RWPE1 (cell line): ENCODE measurements at regions not wholly inside any gene's neighbourhood (a gene's known extent, or its start where the extent isn't known, plus 50 kb on each side); places are given as distances from the start of the nearest gene placed in this dataset.

Source experiments
- CTCF ChIA-PET: fragments of 350-600 bp; sonication (Branson Sonifier 250); formaldehyde crosslinking; extraction: SDS; loops from one replicate; lab custom pipeline; 2021; lab: Yijun Ruan, JAX
- POLR2A ChIA-PET: fragments of 400-600 bp; formaldehyde crosslinking; extraction: SDS; loops from one replicate; lab custom pipeline; 2020; ENCODE audit warnings: antibody characterized with exemption; ENCODE audit not compliant: low non-redundant PET; lab: Yijun Ruan, JAX
- DNase-seq: peaks from one replicate; pipeline ENCODE4 v3.0.0; 2012; ENCODE audit warnings: low spot score
- H3K27ac ChIP-seq: fragments of 450-650 bp; 2 replicates; pipeline ENCODE4 v1.5.1; 2017
- TF ChIP-seq, protein P1 (sequence below): fragments of 450-650 bp; conservative IDR thresholded peaks from 2 replicates; pipeline ENCODE4 v1.5.1; 2017; ENCODE audit warnings: low read depth, mild to moderate bottlenecking

DNA sequence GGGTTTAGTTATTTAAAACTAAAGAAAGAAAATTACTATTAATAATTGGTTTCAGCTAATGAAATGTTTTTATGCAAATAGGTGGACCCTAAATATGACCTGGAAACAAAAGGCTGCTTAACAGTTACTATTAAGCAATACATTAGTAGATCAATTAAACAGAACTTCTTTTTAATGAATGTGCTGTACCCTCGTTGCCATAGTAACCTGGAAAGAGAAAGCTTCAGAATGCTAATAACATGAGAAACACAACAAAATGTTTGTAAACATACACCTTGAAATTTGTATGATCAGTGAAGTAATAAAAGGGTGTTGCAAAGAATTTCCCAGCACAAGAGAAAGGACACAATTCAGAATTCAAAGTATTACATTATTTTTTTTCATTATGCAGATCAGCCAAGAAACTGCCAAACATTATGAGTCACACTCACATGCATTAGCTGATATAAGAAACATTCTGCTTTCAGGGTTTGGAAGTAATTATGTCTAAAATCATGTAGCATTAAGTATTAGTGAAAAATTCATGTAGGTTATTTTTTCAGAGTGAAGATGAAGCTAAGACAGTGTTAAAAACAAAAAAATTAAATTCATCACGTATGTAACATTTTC is 348.3 kb downstream of the ISL1 start:
- H3K27ac ChIP-seq: no peak overlapping the region
- no peak for DNase-seq
- TF ChIP-seq, protein P1, sequence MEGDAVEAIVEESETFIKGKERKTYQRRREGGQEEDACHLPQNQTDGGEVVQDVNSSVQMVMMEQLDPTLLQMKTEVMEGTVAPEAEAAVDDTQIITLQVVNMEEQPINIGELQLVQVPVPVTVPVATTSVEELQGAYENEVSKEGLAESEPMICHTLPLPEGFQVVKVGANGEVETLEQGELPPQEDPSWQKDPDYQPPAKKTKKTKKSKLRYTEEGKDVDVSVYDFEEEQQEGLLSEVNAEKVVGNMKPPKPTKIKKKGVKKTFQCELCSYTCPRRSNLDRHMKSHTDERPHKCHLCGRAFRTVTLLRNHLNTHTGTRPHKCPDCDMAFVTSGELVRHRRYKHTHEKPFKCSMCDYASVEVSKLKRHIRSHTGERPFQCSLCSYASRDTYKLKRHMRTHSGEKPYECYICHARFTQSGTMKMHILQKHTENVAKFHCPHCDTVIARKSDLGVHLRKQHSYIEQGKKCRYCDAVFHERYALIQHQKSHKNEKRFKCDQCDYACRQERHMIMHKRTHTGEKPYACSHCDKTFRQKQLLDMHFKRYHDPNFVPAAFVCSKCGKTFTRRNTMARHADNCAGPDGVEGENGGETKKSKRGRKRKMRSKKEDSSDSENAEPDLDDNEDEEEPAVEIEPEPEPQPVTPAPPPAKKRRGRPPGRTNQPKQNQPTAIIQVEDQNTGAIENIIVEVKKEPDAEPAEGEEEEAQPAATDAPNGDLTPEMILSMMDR: no peak
- CTCF ChIA-PET: no interaction called here
- POLR2A ChIA-PET: no interaction called here

DNA sequence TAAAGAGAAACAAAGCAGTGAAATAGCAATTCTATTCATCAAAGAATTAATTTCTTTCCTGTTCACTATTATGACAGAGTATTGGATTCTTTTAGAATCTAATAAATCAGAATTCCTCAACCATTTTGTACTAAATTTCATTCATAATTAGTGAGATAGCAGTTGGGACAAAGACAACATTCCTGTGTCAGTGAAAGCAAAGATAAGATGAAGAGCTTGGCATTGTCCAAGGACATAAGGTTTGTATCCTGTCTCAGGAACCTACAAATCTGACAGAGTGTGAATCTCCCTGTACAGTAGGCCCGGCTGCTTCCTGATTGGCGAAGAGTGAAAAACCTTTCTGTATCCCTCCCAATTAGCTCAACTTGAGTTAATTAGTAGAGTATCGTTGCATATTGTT is 349.1 kb downstream of the ISL1 start:
- TF ChIP-seq, protein P1: no peak
- POLR2A ChIA-PET: no interaction called here
- H3K27ac ChIP-seq: no peak overlapping the region
- CTCF ChIA-PET: interaction anchor here (0.7 kb wide), 1 partner anchor 563 kb away, joined by 3 read pairs; no protein-coding TSS in a partner anchor
- DNase-seq: no peak

DNA sequence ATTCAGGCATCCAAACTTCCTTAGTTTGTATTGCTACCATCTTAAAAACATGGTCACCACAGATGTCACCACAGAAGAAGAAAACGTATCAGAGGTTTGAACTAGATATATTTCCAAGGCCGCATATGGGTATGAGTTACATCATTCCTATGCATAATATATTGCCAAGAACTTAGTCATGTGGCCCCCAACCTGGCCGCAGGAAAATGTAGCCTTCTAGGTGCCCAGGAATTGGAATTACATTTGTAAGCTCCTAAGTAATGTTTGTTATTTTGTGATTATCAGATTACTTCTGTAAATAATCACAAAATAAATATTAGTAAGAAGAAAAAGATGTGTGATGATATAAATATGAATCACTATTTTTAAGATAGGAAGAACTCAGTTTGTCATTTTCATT is 351.4 kb downstream of the ISL1 start:
- no peak for DNase-seq
- CTCF ChIA-PET: interaction anchor here (0.6 kb wide), 1 partner anchor 118 kb away, joined by 6 read pairs; no protein-coding TSS in a partner anchor
- TF ChIP-seq, protein P1: no peak
- POLR2A ChIA-PET: no interaction called here
- H3K27ac ChIP-seq: no peak overlapping the region

DNA sequence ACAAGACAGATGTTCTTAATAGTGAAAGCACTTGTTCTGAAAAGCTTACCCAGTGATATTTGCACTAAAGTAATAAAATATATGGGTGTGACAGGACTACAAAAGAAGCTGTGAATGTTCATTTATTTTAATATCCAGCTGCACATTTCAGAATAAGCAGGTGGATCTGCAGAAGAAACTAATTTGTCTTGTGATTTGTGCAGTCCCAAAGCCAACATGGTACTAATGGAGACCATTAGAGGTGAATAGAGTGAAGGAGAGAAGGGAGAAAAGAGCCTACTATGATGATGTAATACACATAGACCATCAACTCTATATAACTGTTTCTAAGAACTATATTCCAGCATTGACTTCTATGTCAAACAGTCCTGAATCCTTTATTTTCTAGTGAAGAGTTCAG is 362.8 kb downstream of the ISL1 start:
- no peak overlapping the region for H3K27ac ChIP-seq
- TF ChIP-seq, protein P1: no peak
- no peak for DNase-seq
- POLR2A ChIA-PET: no interaction called here
- CTCF ChIA-PET: no interaction called here

GRCh38 chr5:51748647-51749046 is 365.4 kb downstream of the ISL1 start:
- no peak overlapping the region for H3K27ac ChIP-seq
- TF ChIP-seq, protein P1: no peak
- POLR2A ChIA-PET: no interaction called here
- no peak for DNase-seq
- CTCF ChIA-PET: no interaction called here
